Left ventricle myocardium inferior (tissue), 1 donor: ENCODE measurements at regions not wholly inside any gene's neighbourhood (a gene's known extent, or its start where the extent isn't known, plus 50 kb on each side); places are given as distances from the start of the nearest gene placed in this dataset.

Experiments used
- DNase-seq: peaks from one replicate; pipeline ENCODE4 v3.0.0-alpha.2; 2020
- H3K27ac ChIP-seq: fragments of 200-600 bp; replicated peaks from 2 replicates; pipeline ENCODE4 v1.8.0; 2021
- H3K27me3 ChIP-seq: fragments of 200-600 bp; 2 replicates; pipeline ENCODE4 v1.8.0; 2021; ENCODE audit warnings: low read depth
- H3K36me3 ChIP-seq: fragments of 200-600 bp; 2 replicates; pipeline ENCODE4 v1.8.0; 2021
- H3K4me1 ChIP-seq: fragments of 200-600 bp; 2 replicates; pipeline ENCODE4 v1.8.0; 2021
- H3K4me3 ChIP-seq: fragments of 200-600 bp; 2 replicates; pipeline ENCODE4 v1.8.0; 2021; ENCODE audit warnings: mild to moderate bottlenecking, moderate library complexity
- H3K9me3 ChIP-seq: fragments of 200-600 bp; replicated peaks from 2 replicates; pipeline ENCODE4 v1.8.0; 2021
- CTCF ChIP-seq: fragments of 200-600 bp; IDR thresholded peaks from 2 replicates; pipeline ENCODE4 v1.8.0; 2021; ENCODE audit warnings: antibody characterized with exemption, mild to moderate bottlenecking, borderline replicate concordance
- intact Hi-C: fragments of 100-400 bp; cut with micrococcal nuclease; formaldehyde crosslinking; loops from one replicate; pipeline ENCODE4 v1.11.0; 2022
- donor health status: DM: no; HTN: yes; CAD: no; lungs with severe emphysema.

- TF ChIP-seq CTCF: no peak
- DNase-seq: peak; percentile 20
- H3K36me3 ChIP-seq: no peaks in the 10 kb centered on the region
Observed at GRCh38 chr5:54663866-54664265, 146.3 kb downstream of the SNX18 start.

GRCh38 chr5:54661111-54661510 lies 143.6 kb downstream of the SNX18 start:
- Histone ChIP-seq H3K36me3 (no peaks in the 10 kb centered on the region), H3K4me3 (no peak overlapping the region), H3K27ac (no peak overlapping the region), H3K27me3 (no peaks in the 10 kb centered on the region), H3K4me1 (peaks cover 32% of the 10 kb centered on the region), H3K9me3 (no peaks in the 10 kb centered on the region)
- intact Hi-C loops: no loop called here
- no peak for TF ChIP-seq CTCF
- no peak for DNase-seq

More at GRCh38 chr5:54663866-54664265, 146.3 kb downstream of the SNX18 start:
- peaks cover 19% of the 10 kb centered on the region for H3K4me1 ChIP-seq
- peaks cover 13% of the 10 kb centered on the region for H3K9me3 ChIP-seq
- no peak overlapping the region for H3K4me3 ChIP-seq
- H3K27ac ChIP-seq: no peak overlapping the region
- H3K27me3 ChIP-seq: no peaks in the 10 kb centered on the region
- intact Hi-C loops: no loop called here

GRCh38 chr5:54659700-54660131 lies 142.2 kb downstream of the SNX18 start:
- Histone ChIP-seq H3K27me3 (no peaks in the 10 kb centered on the region), H3K9me3 (no peaks in the 10 kb centered on the region), H3K27ac (no peak overlapping the region), H3K4me3 (no peak overlapping the region), H3K36me3 (no peaks in the 10 kb centered on the region), H3K4me1 (peaks cover 37% of the 10 kb centered on the region)
- intact Hi-C loops: loop anchor here (10.0 kb wide), 1 partner anchor 135 kb away; no protein-coding TSS in a partner anchor
- TF ChIP-seq CTCF: no peak
- no peak for DNase-seq

- no peak overlapping the region for H3K4me3 ChIP-seq
- no peak overlapping the region for H3K27ac ChIP-seq
- TF ChIP-seq CTCF: no peak
- intact Hi-C loops: loop anchor here (10.0 kb wide), 1 partner anchor 133 kb away; no protein-coding TSS in a partner anchor
- DNase-seq: no peak
- no peaks in the 10 kb centered on the region for H3K9me3 ChIP-seq
- H3K4me1 ChIP-seq: peaks cover 26% of the 10 kb centered on the region
- H3K27me3 ChIP-seq: no peaks in the 10 kb centered on the region
- H3K36me3 ChIP-seq: no peaks in the 10 kb centered on the region
Observed at GRCh38 chr5:54658010-54658409, 140.5 kb downstream of the SNX18 start.

- Histone ChIP-seq H3K27me3 (no peaks in the 10 kb centered on the region), H3K9me3 (no peaks in the 10 kb centered on the region), H3K4me1 (peaks cover 28% of the 10 kb centered on the region), H3K4me3 (no peak overlapping the region), H3K27ac (peak overlapping the region; percentile 69), H3K36me3 (no peaks in the 10 kb centered on the region)
- DNase-seq: no peak
- no peak for TF ChIP-seq CTCF
- intact Hi-C loops: loop anchor here (10.0 kb wide), 1 partner anchor 131 kb away; no protein-coding TSS in a partner anchor
Observed at GRCh38 chr5:54656261-54656728, 138.7 kb downstream of the SNX18 start.
